IPS-18a (cell line): ENCODE measurements at regions not wholly inside any gene's neighbourhood (a gene's known extent, or its start where the extent isn't known, plus 50 kb on each side); places are given as distances from the start of the nearest gene placed in this dataset.
"Not testable (repeated sequence)": the region's sequence is repeated elsewhere in the genome, so short reads cannot be mapped to it uniquely, and the experiment has no call there.

Experiments
- H3K27ac ChIP-seq: one replicate; pipeline ENCODE4 v1.5.1; 2013; ENCODE audit warnings: low read length
- H3K27me3 ChIP-seq: one replicate; pipeline ENCODE4 v1.6.1; 2013; ENCODE audit warnings: mild to moderate bottlenecking, low read length; ENCODE audit not compliant: control insufficient read depth, insufficient read depth
- H3K36me3 ChIP-seq: one replicate; pipeline ENCODE4 v1.6.1; 2013; ENCODE audit warnings: low read depth, low read length; ENCODE audit not compliant: control insufficient read depth
- H3K4me1 ChIP-seq: one replicate; pipeline ENCODE4 v1.6.1; 2013; ENCODE audit warnings: low read depth, low read length; ENCODE audit not compliant: control insufficient read depth
- H3K4me3 ChIP-seq: one replicate; pipeline ENCODE4 v1.5.1; 2013; ENCODE audit warnings: low read length
- H3K9ac ChIP-seq: one replicate; pipeline ENCODE4 v1.6.1; 2013; ENCODE audit warnings: mild to moderate bottlenecking, low read length, moderate library complexity
- H3K9me3 ChIP-seq: one replicate; pipeline ENCODE4 v1.6.1; 2013; ENCODE audit warnings: low read depth, low read length; ENCODE audit not compliant: control insufficient read depth

DNA sequence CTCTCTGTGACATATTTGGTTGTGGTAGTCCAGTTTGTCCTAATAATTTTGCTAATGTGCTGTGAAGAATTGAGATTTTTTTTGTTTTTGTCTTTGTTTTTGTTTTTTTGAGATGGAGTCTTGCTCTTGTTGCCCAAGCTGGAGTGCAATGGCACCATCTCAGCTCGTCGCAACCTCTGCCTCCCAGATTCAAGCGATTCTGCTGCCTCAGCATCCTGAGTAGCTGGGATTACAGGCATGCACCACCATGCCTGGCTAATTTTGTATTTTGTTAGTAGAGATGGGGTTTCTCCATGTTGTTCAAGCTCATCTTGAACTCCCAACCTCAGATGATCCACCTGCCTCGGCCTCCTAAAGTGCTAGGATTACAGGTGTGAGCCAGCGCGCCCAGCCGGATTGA, 73.4 kb downstream of the FAM50B start:
- H3K9ac ChIP-seq, H3K9me3 ChIP-seq, H3K27ac ChIP-seq, H3K4me1 ChIP-seq, H3K36me3 ChIP-seq, H3K27me3 ChIP-seq, H3K4me3 ChIP-seq: not testable (repeated sequence)

DNA sequence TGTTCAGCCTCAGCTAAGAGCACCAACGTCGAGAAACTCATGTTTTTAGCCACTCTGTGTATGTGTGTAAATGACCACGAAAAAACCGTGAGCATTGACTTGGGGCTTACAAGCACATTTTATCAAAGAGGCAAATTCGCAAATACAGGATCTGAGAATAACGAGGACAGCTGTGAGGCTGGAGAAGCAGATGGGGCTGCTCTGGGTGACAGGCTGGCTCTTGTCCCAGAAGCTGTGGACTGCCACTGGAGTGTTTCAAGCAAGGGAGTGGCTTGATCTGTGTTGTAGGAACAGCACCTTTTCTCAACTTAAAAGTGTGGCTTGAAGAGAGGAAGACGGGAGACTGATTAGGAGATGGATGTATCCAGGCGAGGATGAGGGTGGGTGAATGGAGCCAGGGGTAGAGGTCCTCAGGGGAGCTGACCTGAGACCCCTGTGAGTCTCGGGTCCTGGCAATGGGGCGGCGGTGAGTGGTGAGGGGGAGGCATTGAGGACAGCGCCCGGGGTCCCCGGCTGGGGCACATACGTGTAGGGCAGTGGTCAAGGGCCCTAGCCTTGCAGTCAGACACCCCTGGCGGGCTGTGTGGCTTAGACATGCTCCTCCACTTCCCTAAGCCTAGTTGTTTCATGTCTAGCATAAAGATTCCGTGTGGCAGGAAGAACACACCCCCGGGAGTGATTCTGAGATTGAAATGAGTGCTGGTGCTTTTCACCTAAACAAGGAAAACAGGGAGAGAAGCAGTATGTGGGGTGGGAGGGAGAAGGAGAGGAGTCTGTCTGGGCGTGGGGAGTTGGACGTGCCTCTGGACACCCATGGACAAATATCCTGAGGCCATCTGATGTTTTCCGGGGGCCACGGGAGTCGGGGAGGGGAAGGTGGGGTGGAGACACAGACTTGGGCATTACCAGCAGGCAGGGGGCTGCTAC, 76.3 kb downstream of the FAM50B start:
- H3K27me3 ChIP-seq, H3K4me1 ChIP-seq, H3K9ac ChIP-seq, H3K27ac ChIP-seq, H3K9me3 ChIP-seq, H3K36me3 ChIP-seq, H3K4me3 ChIP-seq: not testable (repeated sequence)

DNA sequence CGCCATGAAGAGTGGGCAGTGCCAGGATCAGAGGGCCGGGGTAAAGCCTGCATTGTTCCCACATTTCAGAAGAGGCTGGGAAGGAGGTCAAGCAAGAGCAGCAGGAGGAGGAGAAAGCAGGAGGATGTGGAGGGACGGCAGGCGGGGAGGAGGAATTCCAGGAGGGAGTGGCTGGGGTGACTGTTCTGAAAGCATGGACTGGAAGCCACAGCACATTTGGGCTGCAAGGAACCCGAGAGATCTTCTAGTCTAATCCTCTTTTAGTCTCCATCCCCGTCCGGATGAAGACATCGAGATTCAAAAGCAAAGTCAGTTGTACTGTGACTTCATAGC, 76.9 kb downstream of the FAM50B start:
- no peaks in the 10 kb centered on the region for H3K27me3 ChIP-seq
- H3K36me3 ChIP-seq: no peaks in the 10 kb centered on the region
- H3K9me3 ChIP-seq: no peaks in the 10 kb centered on the region
- H3K9ac ChIP-seq: no peak overlapping the region
- no peaks in the 10 kb centered on the region for H3K4me1 ChIP-seq
- H3K27ac ChIP-seq: no peak overlapping the region
- H3K4me3 ChIP-seq: no peak overlapping the region

DNA sequence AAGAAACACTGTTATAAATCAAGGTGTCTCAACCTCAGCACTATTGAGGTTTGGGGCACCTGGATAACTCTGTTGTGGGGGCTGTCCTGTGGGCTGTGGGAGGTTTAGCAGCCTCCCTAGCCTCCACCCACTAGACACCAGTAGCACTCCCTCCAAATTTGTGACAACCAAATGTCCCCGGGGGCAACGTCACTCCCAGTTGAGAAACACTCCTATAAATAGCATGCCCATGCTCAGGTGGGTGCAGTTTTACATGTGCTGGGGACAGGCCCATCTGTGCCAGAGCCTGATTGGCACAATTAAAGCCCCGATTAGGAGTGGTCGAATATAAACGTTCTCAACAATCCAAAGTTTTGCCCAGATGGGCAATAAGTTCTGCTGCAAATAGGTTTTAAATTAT, 78.9 kb downstream of the FAM50B start:
- Histone ChIP-seq H3K4me1 (no peaks in the 10 kb centered on the region), H3K27ac (no peak overlapping the region), H3K4me3 (no peak overlapping the region), H3K9me3 (no peaks in the 10 kb centered on the region), H3K9ac (no peak overlapping the region), H3K27me3 (no peaks in the 10 kb centered on the region), H3K36me3 (no peaks in the 10 kb centered on the region)

DNA sequence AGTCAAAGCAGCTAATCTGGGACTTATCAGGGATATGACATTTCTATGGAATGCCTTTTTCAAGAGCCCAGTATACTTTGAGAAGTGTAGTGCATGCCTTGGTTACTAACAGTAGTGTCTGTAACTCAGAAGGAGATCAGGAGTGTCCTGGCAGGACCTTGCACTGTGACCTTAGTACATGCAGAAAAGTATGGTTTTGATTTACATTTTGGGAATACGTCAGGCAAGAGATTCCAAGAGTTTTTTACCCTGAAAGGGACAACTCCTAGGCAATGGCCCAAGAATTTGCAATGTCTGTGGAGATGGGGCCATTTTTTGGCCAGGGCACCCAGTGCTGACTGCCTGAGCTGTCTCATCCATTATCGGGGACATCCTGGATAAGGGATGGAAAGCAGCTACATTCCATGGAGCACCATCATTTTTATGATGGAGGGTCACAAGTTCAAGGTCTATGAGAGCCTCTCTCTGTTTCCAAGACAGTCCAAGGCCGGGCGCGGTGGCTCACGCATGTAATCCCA, 80.2 kb downstream of the FAM50B start:
- no peaks in the 10 kb centered on the region for H3K27me3 ChIP-seq
- no peak overlapping the region for H3K9ac ChIP-seq
- no peaks in the 10 kb centered on the region for H3K9me3 ChIP-seq
- H3K4me3 ChIP-seq: no peak overlapping the region
- H3K27ac ChIP-seq: no peak overlapping the region
- H3K4me1 ChIP-seq: no peaks in the 10 kb centered on the region
- H3K36me3 ChIP-seq: no peaks in the 10 kb centered on the region

DNA sequence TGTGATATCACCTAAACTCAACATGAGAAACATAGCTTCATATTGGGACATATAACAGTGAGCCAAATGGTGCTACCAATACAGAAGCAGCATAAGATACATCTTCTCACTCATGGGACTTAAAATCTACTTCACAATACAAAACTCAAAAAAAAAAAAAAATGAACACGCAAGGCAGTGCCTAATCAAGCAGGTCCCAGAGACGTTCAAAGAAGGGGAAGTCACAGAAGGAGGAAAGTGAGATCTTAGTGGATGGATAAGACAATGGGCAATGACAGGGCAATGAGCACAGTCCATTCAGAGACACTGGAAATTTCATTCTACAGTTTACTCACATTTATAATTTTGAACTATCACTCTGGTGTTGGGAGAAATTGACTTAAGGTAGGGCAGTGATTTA, 88.3 kb downstream of the FAM50B start:
- Histone ChIP-seq H3K27me3 (no peaks in the 10 kb centered on the region), H3K27ac (no peak overlapping the region), H3K9ac (no peak overlapping the region), H3K36me3 (no peaks in the 10 kb centered on the region), H3K4me1 (no peaks in the 10 kb centered on the region), H3K9me3 (no peaks in the 10 kb centered on the region), H3K4me3 (no peak overlapping the region)

DNA sequence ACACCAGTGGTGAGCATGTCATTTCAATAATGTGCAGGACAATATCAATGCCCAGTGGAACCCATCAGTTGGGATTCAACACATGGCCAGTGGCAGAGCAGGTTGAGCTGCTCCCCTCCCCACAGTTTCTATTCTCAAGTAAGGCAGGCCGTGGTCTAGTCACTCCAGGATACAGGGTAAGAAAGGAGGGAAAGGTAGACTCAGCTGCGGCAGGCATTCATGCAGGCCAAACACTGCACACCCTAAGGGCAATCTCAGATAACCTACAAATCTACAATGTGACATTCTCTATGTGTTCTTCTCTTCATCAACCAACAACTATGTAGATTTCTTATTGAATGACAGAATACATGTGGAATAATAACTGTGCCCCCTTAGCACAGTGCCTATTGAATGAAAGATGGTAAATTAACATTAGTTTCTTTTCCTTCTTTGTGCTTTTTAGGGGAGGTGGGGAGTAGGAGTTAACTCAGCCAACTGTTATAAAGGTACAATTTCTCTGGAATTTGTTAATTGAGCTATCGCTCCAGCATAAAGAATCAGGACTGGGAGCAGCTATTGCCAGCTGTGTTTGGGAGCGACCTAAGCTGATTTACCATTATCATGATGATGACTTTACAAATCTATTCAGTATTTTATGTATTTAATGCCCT, 89.7 kb downstream of the FAM50B start:
- H3K4me1 ChIP-seq: no peaks in the 10 kb centered on the region
- no peak overlapping the region for H3K27ac ChIP-seq
- H3K27me3 ChIP-seq: no peaks in the 10 kb centered on the region
- H3K9ac ChIP-seq: no peak overlapping the region
- no peaks in the 10 kb centered on the region for H3K36me3 ChIP-seq
- H3K4me3 ChIP-seq: no peak overlapping the region
- no peaks in the 10 kb centered on the region for H3K9me3 ChIP-seq

DNA sequence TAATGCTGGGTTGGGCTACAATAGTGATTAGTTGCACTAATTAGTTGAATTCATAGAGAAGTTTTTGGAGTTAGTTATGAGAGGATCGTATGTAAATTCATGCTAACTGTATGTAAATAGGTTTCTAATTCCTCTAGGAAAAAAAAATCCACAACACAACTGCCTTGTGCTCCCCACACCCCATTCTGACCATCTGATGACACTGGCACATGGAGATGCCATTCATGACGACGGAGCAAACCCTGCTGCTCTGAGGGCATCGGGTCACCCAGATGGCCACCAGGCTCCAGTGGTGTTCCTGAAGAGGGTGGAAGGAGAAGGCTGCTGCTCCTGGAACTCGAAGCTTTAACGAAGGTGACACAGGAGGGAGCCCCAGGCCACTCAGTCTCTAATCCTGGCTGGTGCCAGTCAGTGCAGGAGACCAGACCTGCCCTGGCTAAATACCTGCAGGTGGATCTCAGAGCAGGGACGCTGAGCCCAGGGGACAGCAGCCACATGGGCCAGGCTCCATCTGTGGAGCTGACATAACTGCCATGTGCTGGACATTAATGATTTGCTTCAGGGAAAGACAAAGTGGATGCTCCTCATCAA, 90.3 kb downstream of the FAM50B start:
- no peak overlapping the region for H3K27ac ChIP-seq
- H3K36me3 ChIP-seq: no peaks in the 10 kb centered on the region
- H3K9me3 ChIP-seq: no peaks in the 10 kb centered on the region
- no peak overlapping the region for H3K4me3 ChIP-seq
- no peaks in the 10 kb centered on the region for H3K4me1 ChIP-seq
- H3K9ac ChIP-seq: no peak overlapping the region
- no peaks in the 10 kb centered on the region for H3K27me3 ChIP-seq

DNA sequence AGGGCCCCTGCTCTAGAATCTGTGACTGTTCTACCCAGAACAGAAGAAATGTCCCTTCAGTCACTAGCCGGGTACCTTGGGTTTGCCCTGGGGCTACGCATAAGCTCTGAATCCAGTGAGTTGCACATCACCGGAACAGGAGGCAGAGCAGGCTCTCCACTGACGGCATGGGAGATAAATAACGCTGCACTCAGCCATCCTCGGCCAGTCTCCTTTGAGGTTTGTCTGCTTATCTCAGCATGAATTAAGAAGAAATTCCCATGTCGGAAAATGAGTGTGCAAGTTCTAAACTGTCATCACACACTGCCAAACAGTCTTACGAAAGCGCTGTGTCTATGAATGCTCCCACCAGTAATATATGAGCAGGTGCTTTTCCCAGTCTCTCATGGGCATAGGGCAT, 90.8 kb downstream of the FAM50B start:
- Histone ChIP-seq H3K27ac (no peak overlapping the region), H3K36me3 (no peaks in the 10 kb centered on the region), H3K4me3 (no peak overlapping the region), H3K27me3 (no peaks in the 10 kb centered on the region), H3K9ac (no peak overlapping the region), H3K9me3 (no peaks in the 10 kb centered on the region), H3K4me1 (no peaks in the 10 kb centered on the region)

DNA sequence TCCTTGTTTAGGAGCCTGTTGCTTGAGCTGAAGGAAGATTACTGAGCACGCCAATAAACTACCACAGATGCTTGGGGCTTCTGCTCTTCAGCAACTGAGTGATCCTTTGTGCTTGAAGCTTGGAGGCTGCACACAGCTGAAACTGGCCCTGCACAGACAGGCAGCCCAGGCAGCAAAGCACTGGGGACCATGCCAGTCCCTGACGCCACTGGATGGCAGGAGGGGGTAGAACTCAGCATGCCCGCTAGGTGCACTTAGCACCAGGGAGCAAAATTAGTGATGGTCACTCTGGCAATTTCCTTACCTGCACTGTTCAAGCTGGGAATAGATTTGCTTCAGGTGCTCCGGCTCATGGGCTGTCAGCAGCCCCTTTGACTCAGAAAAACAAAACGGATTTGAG, 91.5 kb downstream of the FAM50B start:
- H3K27ac ChIP-seq: no peak overlapping the region
- no peak overlapping the region for H3K9ac ChIP-seq
- H3K27me3 ChIP-seq: no peaks in the 10 kb centered on the region

DNA sequence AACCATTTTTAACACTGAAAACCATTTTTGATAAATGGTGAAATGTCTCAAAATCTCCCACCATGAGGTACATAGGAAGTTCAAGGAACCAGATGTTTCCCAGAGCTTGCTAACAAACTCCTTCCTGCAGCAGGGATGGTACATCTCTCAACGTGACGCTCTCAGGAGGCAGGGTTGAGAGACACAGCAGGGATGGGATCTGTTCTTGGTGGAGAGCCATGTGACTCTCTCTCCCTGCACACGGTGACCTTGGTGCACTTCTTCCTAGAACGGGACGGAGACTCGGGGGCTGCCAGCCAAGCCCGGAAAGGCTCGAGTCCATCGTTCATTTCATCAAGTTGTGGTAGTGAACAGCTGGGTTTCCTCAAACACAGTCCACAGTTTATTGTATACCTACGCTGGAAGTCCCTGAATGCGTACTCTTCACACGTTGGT, 94.2 kb downstream of the FAM50B start:
- Histone ChIP-seq H3K27me3 (no peaks in the 10 kb centered on the region), H3K4me1 (peaks cover under 1% of the 10 kb centered on the region), H3K9me3 (no peaks in the 10 kb centered on the region)

More for the DNA sequence above, 91.5 kb downstream of the FAM50B start:
- no peak overlapping the region for H3K4me3 ChIP-seq
- H3K4me1 ChIP-seq: no peaks in the 10 kb centered on the region
- H3K36me3 ChIP-seq: no peaks in the 10 kb centered on the region
- H3K9me3 ChIP-seq: no peaks in the 10 kb centered on the region

More for the DNA sequence above, 94.2 kb downstream of the FAM50B start:
- H3K27ac ChIP-seq: no peak overlapping the region
- H3K4me3 ChIP-seq: no peak overlapping the region
- no peak overlapping the region for H3K9ac ChIP-seq
- H3K36me3 ChIP-seq: no peaks in the 10 kb centered on the region
